H1 (cell line): ENCODE measurements at regions not wholly inside any gene's neighbourhood (a gene's known extent, or its start where the extent isn't known, plus 50 kb on each side); places are given as distances from the start of the nearest gene placed in this dataset.

Experiments used
- CBX5 ChIP-seq: fragments of 300-800, 300-1000 bp; sonication (generic); IDR thresholded peaks from 2 replicates; pipeline ENCODE4 v1.7.1; 2016; ENCODE audit warnings: antibody characterized with exemption, low read length, low read depth
- CBX8 ChIP-seq: fragments of 300-800, 300-1000 bp; sonication (generic); IDR thresholded peaks from 2 replicates; pipeline ENCODE4 v1.7.1; 2016; ENCODE audit warnings: low read depth, low read length, borderline replicate concordance
- CTCF ChIP-seq, 3 experiments: IDR thresholded peaks; 1 replicate in 2 of 3; 2 replicates in 1 of 3; pipeline versions ENCODE4 v1.5.1 to v1.6.1; 2011; ENCODE audit warnings: low read length in 3 of 3, mild to moderate bottlenecking in 3 of 3, inconsistent platforms in 2 of 3, low read depth in 1 of 3, moderate library complexity in 1 of 3; ENCODE audit not compliant: insufficient read depth in 1 of 3; ENCODE audit errors: control extremely low read depth in 1 of 3
- EP300 ChIP-seq, 2 experiments: IDR thresholded peaks; 1 replicate in 1 of 2; 2 replicates in 1 of 2; pipeline ENCODE4 v1.6.1; 2011 to 2012; ENCODE audit warnings: low read depth in 2 of 2, low read length in 2 of 2, mild to moderate bottlenecking in 2 of 2, borderline replicate concordance in 1 of 2, inconsistent platforms in 1 of 2, moderate library complexity in 1 of 2
- EZH2 ChIP-seq: fragments of 200-600 bp; sonication (generic); IDR thresholded peaks from 2 replicates; pipeline ENCODE4 v1.7.1; 2012; ENCODE audit warnings: low read depth, mild to moderate bottlenecking, moderate library complexity, low read length, inconsistent platforms; ENCODE audit not compliant: severe bottlenecking
- HDAC2 ChIP-seq, 2 experiments: fragments of 300-600 bp in 1 of 2; sonication (generic) in 1 of 2; IDR thresholded peaks; 2 replicates each; pipeline ENCODE4 v1.6.1; 2011 to 2012; ENCODE audit warnings: low read depth in 2 of 2, low read length in 2 of 2, mild to moderate bottlenecking in 2 of 2, moderate library complexity in 2 of 2, borderline replicate concordance in 1 of 2, inconsistent platforms in 1 of 2
- MAX ChIP-seq: IDR thresholded peaks from 2 replicates; pipeline ENCODE4 v1.6.1; 2012; ENCODE audit warnings: inconsistent platforms
- POLR2A ChIP-seq, 2 experiments: IDR thresholded peaks; 1 replicate in 1 of 2; 2 replicates in 1 of 2; pipeline ENCODE4 v1.6.1; 2011; ENCODE audit warnings: low read depth in 2 of 2, low read length in 2 of 2, mild to moderate bottlenecking in 2 of 2; ENCODE audit errors: control extremely low read depth in 1 of 2
- POLR2AphosphoS5 ChIP-seq: IDR thresholded peaks from 2 replicates; pipeline ENCODE4 v1.6.1; 2011; ENCODE audit warnings: low read depth, low read length
- POU5F1 ChIP-seq: IDR thresholded peaks from 2 replicates; pipeline ENCODE4 v1.6.1; 2011; ENCODE audit warnings: low read depth, mild to moderate bottlenecking, low read length, moderate library complexity
- RXRA ChIP-seq: IDR thresholded peaks from 2 replicates; pipeline ENCODE4 v1.6.1; 2011; ENCODE audit warnings: low read depth, mild to moderate bottlenecking, low read length, moderate library complexity; ENCODE audit not compliant: insufficient read depth
- TAF1 ChIP-seq: IDR thresholded peaks from 2 replicates; pipeline ENCODE4 v1.6.1; 2011; ENCODE audit warnings: mild to moderate bottlenecking, low read depth, low read length
- TBP ChIP-seq: IDR thresholded peaks from 2 replicates; pipeline ENCODE4 v1.6.1; 2011; ENCODE audit warnings: low read depth, low read length, improper control_type of control experiment

- TF ChIP-seq TAF1 (no peak), EP300 (IDR thresholded peaks at IDR 0.05; ENCODE audit: borderline replicate concordance in 1 of 2, low read depth in 2 of 2, low read length in 2 of 2) (no peak), CTCF (IDR thresholded peaks at IDR 0.05; ENCODE audit: control extremely low read depth in 1 of 3, insufficient read depth in 1 of 3, low read depth in 1 of 3, low read length in 3 of 3) (no peak), POLR2A (IDR thresholded peaks at IDR 0.05; ENCODE audit: control extremely low read depth in 1 of 2, low read depth in 2 of 2, low read length in 2 of 2) (no peak), TBP (no peak), POLR2AphosphoS5 (no peak), EZH2 (no peak), HDAC2 (IDR thresholded peaks at IDR 0.05; ENCODE audit: borderline replicate concordance in 1 of 2, low read depth in 2 of 2, low read length in 2 of 2) (no peak), MAX (no peak), RXRA (no peak), CBX5 (no peak), CBX8 (no peak), POU5F1 (no peak)
Observed at GRCh38 chr2:38127277-38127676, 51.3 kb upstream of the CYP1B1 start.
